HepG2 (cell line): ENCODE measurements at regions not wholly inside any gene's neighbourhood (a gene's known extent, or its start where the extent isn't known, plus 50 kb on each side); places are given as distances from the start of the nearest gene placed in this dataset.

Experiments used
- FOXK2 ChIP-seq: fragments of 450-650 bp; IDR thresholded peaks from 2 replicates; pipeline ENCODE4 v1.6.1; 2016
- NR1H2 ChIP-seq: sonication (generic); formaldehyde crosslinking; IDR thresholded peaks from 2 replicates; pipeline ENCODE4 v1.8.1; 2022; ENCODE audit warnings: low read depth, missing genetic modification reagents, borderline replicate concordance
- POLR2AphosphoS2 ChIP-seq: IDR thresholded peaks from 2 replicates; pipeline ENCODE4 v1.6.1; 2011; ENCODE audit warnings: low read depth, low read length, improper control_type of control experiment
- SRF ChIP-seq: IDR thresholded peaks from 2 replicates; pipeline ENCODE4 v1.6.1; 2011; ENCODE audit warnings: mild to moderate bottlenecking, low read depth, low read length, moderate library complexity
- SYNCRIP ChIP-seq: fragments of 200-400 bp; formaldehyde crosslinking; IDR thresholded peaks from 2 replicates; pipeline ENCODE4 v1.6.1; 2018; ENCODE audit warnings: mild to moderate bottlenecking, low read depth, low read length; ENCODE audit not compliant: insufficient read depth
- ZNF160 ChIP-seq: sonication (generic); formaldehyde crosslinking; IDR thresholded peaks from 2 replicates; pipeline ENCODE4 v1.8.0; 2022; ENCODE audit warnings: mild to moderate bottlenecking, inconsistent platforms, missing genetic modification reagents
- ZNF33B ChIP-seq: sonication (generic); formaldehyde crosslinking; IDR thresholded peaks from 2 replicates; pipeline ENCODE4 v1.5.1; 2020; ENCODE audit warnings: mild to moderate bottlenecking, missing genetic modification reagents
- ZNF563 ChIP-seq: sonication (generic); formaldehyde crosslinking; IDR thresholded peaks from 2 replicates; pipeline ENCODE4 v1.8.0; 2022; ENCODE audit warnings: mild to moderate bottlenecking, moderate library complexity, missing genetic modification reagents
- ZNF775 ChIP-seq: sonication (generic); formaldehyde crosslinking; IDR thresholded peaks from 2 replicates; pipeline ENCODE4 v1.4.0; 2020; ENCODE audit warnings: missing genetic modification reagents, mild to moderate bottlenecking, moderate library complexity, borderline replicate concordance
- TF ChIP-seq, protein P1 (sequence below): sonication (generic); formaldehyde crosslinking; IDR thresholded peaks from 2 replicates; pipeline ENCODE4 v1.4.0; 2020; ENCODE audit warnings: low read depth, missing genetic modification reagents
- TF ChIP-seq, protein P2 (sequence below): sonication (generic); formaldehyde crosslinking; IDR thresholded peaks from 2 replicates; pipeline ENCODE4 v1.5.1; 2020; ENCODE audit warnings: mild to moderate bottlenecking, missing genetic modification reagents, moderate library complexity
- TF ChIP-seq, protein P3 (sequence below): sonication (generic); formaldehyde crosslinking; IDR thresholded peaks from 2 replicates; pipeline ENCODE4 v1.9.0; 2021; ENCODE audit warnings: missing genetic modification reagents, mild to moderate bottlenecking, borderline replicate concordance
- TF ChIP-seq, protein P4 (sequence below): sonication (generic); formaldehyde crosslinking; IDR thresholded peaks from 2 replicates; pipeline ENCODE4 v1.5.0; 2020; ENCODE audit warnings: missing genetic modification reagents
- TF ChIP-seq, protein P5 (sequence below): IDR thresholded peaks from 2 replicates; pipeline ENCODE4 v1.6.1; 2016; ENCODE audit warnings: missing compliant biosample characterization, missing genetic modification reagents, borderline replicate concordance

DNA sequence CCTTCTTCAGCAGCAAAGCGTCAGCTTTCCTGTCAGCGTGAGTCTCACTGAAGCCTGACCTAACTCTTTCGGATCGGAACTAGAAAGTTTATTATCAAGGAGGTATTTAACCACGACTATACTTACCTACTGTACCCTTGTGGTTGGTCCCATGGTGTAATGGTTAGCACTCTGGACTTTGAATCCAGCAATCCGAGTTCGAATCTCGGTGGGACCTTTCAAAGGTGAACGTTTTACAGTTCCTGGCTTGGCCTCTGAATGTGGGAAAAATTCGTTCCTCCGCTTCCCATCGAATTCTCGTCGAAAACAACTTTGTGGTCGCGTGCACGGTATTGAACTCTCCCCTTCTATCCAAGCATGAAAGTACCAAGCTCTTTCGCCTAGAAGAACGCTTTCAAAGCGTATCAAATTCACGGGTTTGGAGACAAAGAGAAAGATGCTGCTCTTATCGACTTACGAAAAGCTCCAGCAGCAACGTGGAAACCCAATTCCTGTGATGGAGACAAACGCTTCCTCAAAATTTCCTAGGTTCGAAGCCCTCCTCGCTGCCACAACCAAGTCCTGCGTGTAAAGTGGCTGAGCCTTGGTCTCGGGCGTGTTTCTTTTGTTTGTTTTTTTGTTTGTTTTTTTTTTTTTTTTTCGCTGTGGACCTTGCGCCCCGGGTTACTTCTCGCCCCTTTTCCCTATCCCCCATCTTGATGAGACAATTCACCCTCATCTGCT, 63.7 kb downstream of the GPX5 start (continued):
- TF ChIP-seq, protein P1, sequence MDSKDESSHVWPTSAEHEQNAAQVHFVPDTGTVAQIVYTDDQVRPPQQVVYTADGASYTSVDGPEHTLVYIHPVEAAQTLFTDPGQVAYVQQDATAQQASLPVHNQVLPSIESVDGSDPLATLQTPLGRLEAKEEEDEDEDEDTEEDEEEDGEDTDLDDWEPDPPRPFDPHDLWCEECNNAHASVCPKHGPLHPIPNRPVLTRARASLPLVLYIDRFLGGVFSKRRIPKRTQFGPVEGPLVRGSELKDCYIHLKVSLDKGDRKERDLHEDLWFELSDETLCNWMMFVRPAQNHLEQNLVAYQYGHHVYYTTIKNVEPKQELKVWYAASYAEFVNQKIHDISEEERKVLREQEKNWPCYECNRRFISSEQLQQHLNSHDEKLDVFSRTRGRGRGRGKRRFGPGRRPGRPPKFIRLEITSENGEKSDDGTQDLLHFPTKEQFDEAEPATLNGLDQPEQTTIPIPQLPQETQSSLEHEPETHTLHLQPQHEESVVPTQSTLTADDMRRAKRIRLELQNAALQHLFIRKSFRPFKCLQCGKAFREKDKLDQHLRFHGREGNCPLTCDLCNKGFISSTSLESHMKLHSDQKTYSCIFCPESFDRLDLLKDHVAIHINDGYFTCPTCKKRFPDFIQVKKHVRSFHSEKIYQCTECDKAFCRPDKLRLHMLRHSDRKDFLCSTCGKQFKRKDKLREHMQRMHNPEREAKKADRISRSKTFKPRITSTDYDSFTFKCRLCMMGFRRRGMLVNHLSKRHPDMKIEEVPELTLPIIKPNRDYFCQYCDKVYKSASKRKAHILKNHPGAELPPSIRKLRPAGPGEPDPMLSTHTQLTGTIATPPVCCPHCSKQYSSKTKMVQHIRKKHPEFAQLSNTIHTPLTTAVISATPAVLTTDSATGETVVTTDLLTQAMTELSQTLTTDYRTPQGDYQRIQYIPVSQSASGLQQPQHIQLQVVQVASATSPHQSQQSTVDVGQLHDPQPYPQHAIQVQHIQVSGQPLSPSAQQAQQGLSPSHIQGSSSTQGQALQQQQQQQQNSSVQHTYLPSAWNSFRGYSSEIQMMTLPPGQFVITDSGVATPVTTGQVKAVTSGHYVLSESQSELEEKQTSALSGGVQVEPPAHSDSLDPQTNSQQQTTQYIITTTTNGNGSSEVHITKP (CRISPR knock-in tag): peak; percentile 71; the same call in 1 of the 2 replicates
- TF ChIP-seq, protein P2, sequence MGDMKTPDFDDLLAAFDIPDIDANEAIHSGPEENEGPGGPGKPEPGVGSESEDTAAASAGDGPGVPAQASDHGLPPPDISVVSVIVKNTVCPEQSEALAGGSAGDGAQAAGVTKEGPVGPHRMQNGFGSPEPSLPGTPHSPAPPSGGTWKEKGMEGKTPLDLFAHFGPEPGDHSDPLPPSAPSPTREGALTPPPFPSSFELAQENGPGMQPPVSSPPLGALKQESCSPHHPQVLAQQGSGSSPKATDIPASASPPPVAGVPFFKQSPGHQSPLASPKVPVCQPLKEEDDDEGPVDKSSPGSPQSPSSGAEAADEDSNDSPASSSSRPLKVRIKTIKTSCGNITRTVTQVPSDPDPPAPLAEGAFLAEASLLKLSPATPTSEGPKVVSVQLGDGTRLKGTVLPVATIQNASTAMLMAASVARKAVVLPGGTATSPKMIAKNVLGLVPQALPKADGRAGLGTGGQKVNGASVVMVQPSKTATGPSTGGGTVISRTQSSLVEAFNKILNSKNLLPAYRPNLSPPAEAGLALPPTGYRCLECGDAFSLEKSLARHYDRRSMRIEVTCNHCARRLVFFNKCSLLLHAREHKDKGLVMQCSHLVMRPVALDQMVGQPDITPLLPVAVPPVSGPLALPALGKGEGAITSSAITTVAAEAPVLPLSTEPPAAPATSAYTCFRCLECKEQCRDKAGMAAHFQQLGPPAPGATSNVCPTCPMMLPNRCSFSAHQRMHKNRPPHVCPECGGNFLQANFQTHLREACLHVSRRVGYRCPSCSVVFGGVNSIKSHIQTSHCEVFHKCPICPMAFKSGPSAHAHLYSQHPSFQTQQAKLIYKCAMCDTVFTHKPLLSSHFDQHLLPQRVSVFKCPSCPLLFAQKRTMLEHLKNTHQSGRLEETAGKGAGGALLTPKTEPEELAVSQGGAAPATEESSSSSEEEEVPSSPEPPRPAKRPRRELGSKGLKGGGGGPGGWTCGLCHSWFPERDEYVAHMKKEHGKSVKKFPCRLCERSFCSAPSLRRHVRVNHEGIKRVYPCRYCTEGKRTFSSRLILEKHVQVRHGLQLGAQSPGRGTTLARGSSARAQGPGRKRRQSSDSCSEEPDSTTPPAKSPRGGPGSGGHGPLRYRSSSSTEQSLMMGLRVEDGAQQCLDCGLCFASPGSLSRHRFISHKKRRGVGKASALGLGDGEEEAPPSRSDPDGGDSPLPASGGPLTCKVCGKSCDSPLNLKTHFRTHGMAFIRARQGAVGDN (CRISPR knock-in tag): no peak
- TF ChIP-seq ZNF775 (CRISPR knock-in tag) (no peak), ZNF563 (CRISPR knock-in tag) (no peak), ZNF33B (no peak; the same call in 1 of the 2 replicates), SRF (no peak), SYNCRIP (no peak), FOXK2 (no peak), NR1H2 (CRISPR knock-in tag) (no peak), ZNF160 (no peak), POLR2AphosphoS2 (no peak)
- TF ChIP-seq, protein P3, sequence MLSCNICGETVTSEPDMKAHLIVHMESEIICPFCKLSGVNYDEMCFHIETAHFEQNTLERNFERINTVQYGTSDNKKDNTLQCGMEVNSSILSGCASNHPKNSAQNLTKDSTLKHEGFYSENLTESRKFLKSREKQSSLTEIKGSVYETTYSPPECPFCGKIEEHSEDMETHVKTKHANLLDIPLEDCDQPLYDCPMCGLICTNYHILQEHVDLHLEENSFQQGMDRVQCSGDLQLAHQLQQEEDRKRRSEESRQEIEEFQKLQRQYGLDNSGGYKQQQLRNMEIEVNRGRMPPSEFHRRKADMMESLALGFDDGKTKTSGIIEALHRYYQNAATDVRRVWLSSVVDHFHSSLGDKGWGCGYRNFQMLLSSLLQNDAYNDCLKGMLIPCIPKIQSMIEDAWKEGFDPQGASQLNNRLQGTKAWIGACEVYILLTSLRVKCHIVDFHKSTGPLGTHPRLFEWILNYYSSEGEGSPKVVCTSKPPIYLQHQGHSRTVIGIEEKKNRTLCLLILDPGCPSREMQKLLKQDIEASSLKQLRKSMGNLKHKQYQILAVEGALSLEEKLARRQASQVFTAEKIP (CRISPR knock-in tag): no peak
- TF ChIP-seq, protein P4, sequence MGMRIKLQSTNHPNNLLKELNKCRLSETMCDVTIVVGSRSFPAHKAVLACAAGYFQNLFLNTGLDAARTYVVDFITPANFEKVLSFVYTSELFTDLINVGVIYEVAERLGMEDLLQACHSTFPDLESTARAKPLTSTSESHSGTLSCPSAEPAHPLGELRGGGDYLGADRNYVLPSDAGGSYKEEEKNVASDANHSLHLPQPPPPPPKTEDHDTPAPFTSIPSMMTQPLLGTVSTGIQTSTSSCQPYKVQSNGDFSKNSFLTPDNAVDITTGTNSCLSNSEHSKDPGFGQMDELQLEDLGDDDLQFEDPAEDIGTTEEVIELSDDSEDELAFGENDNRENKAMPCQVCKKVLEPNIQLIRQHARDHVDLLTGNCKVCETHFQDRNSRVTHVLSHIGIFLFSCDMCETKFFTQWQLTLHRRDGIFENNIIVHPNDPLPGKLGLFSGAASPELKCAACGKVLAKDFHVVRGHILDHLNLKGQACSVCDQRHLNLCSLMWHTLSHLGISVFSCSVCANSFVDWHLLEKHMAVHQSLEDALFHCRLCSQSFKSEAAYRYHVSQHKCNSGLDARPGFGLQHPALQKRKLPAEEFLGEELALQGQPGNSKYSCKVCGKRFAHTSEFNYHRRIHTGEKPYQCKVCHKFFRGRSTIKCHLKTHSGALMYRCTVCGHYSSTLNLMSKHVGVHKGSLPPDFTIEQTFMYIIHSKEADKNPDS: no peak
- TF ChIP-seq, protein P5, sequence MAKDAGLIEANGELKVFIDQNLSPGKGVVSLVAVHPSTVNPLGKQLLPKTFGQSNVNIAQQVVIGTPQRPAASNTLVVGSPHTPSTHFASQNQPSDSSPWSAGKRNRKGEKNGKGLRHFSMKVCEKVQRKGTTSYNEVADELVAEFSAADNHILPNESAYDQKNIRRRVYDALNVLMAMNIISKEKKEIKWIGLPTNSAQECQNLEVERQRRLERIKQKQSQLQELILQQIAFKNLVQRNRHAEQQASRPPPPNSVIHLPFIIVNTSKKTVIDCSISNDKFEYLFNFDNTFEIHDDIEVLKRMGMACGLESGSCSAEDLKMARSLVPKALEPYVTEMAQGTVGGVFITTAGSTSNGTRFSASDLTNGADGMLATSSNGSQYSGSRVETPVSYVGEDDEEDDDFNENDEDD (CRISPR knock-in tag): peak; percentile 87; the same call in 1 of the 2 replicates
